H1 (cell line): ENCODE measurements at regions not wholly inside any gene's neighbourhood (a gene's known extent, or its start where the extent isn't known, plus 50 kb on each side); places are given as distances from the start of the nearest gene placed in this dataset.

Experiments used
- CTCF ChIA-PET: fragments of 300-600 bp; sonication (Branson Sonifier 250); formaldehyde crosslinking; loops from one replicate; lab custom pipeline; 2021; ENCODE audit not compliant: partially characterized antibody; lab: Charles Lee
- POLR2A ChIA-PET: fragments of 300-600 bp; sonication (Branson Sonifier 250); formaldehyde crosslinking; loops from one replicate; lab custom pipeline; 2021; ENCODE audit warnings: inconsistent platforms; ENCODE audit not compliant: partially characterized antibody; lab: Charles Lee
- DNase-seq, 2 experiments: peaks; one replicate each; pipeline versions ENCODE4 v3.0.0 to v3.0.0-alpha.2; 2010 to 2022; ENCODE audit warnings: low spot score in 2 of 2, low read depth in 1 of 2, mixed read lengths in 1 of 2
- FAIRE-seq: peaks from 2 replicates; lab custom pipeline; 2011; peaks lifted over from hg19 to GRCh38; lab: Jason Lieb, UNC
- H2AFZ ChIP-seq: 2 replicates; pipeline ENCODE4 v1.8.1; 2012; ENCODE audit warnings: low read length, inconsistent platforms
- H2AK5ac ChIP-seq: 2 replicates; pipeline ENCODE4 v1.6.1; 2013; ENCODE audit warnings: low read depth, low read length
- H2BK120ac ChIP-seq: replicated peaks from 2 replicates; pipeline ENCODE3; 2013; ENCODE audit warnings: low read depth, low read length, inconsistent platforms
- H2BK12ac ChIP-seq: 2 replicates; pipeline ENCODE4 v1.6.1; 2013; ENCODE audit warnings: low read depth, low read length
- H2BK15ac ChIP-seq: 2 replicates; pipeline ENCODE4 v1.6.1; 2013; ENCODE audit warnings: low read length
- H2BK20ac ChIP-seq: 2 replicates; pipeline ENCODE4 v1.6.1; 2013; ENCODE audit warnings: low read length
- H2BK5ac ChIP-seq: 2 replicates; pipeline ENCODE4 v1.6.1; 2013; ENCODE audit warnings: low read depth, low read length
- H3K14ac ChIP-seq: 2 replicates; pipeline ENCODE4 v1.6.1; 2013; ENCODE audit warnings: inconsistent platforms; ENCODE audit not compliant: insufficient read length
- H3K18ac ChIP-seq: 2 replicates; pipeline ENCODE4 v1.6.1; 2013; ENCODE audit warnings: low read length; ENCODE audit errors: extremely low read depth
- H3K23ac ChIP-seq: 2 replicates; pipeline ENCODE4 v1.6.1; 2013; ENCODE audit warnings: inconsistent platforms; ENCODE audit not compliant: insufficient read length
- H3K23me2 ChIP-seq: 2 replicates; pipeline ENCODE4 v1.6.1; 2013; ENCODE audit warnings: low read depth, low read length
- H3K27ac ChIP-seq: 2 replicates; pipeline ENCODE4 v1.6.1; 2011; ENCODE audit warnings: low read depth, low read length, inconsistent platforms
- H3K27me3 ChIP-seq, 4 experiments: replicated peaks in 1 of 4; 1 replicate in 1 of 4; 2 replicates in 3 of 4; pipeline versions ENCODE4 v1.6.1 to v1.8.1; 2011 to 2013; ENCODE audit warnings: low read length in 3 of 4, mild to moderate bottlenecking in 3 of 4, inconsistent platforms in 2 of 4, mixed read lengths in 2 of 4, moderate library complexity in 1 of 4; ENCODE audit not compliant: control insufficient read depth in 3 of 4, insufficient read depth in 3 of 4; ENCODE audit errors: extremely low read depth in 1 of 4
- H3K36me3 ChIP-seq, 4 experiments: 2 replicates each; pipeline versions ENCODE4 v1.6.1 to v1.8.1; 2011 to 2013; ENCODE audit warnings: mild to moderate bottlenecking in 4 of 4, low read length in 3 of 4, moderate library complexity in 2 of 4, control low read depth in 1 of 4, inconsistent platforms in 1 of 4; ENCODE audit not compliant: insufficient read depth in 4 of 4, control insufficient read depth in 2 of 4
- H3K4ac ChIP-seq: replicated peaks from 2 replicates; pipeline ENCODE3; 2013; ENCODE audit warnings: low read length, low read depth, mixed read lengths, inconsistent platforms; ENCODE audit not compliant: insufficient read length
- H3K4me1 ChIP-seq, 4 experiments: replicated peaks in 1 of 4; 1 replicate in 1 of 4; 2 replicates in 3 of 4; pipeline versions ENCODE4 v1.6.1 to v1.8.1; 2011 to 2013; ENCODE audit warnings: low read length in 3 of 4, inconsistent platforms in 2 of 4, mixed read lengths in 1 of 4; ENCODE audit not compliant: insufficient read depth in 4 of 4, control insufficient read depth in 3 of 4
- H3K4me2 ChIP-seq, 2 experiments: 2 replicates each; pipeline versions ENCODE4 v1.6.1 to v1.8.1; 2011 to 2013; ENCODE audit warnings: low read depth in 2 of 2, low read length in 2 of 2, control low read depth in 1 of 2, inconsistent platforms in 1 of 2, mild to moderate bottlenecking in 1 of 2; ENCODE audit not compliant: insufficient read depth in 1 of 2
- H3K4me3 ChIP-seq, 4 experiments: fragments of 200-600, 300-600 bp in 1 of 4; sonication (generic), shearing (Covaris generic), sonication (Bioruptor Twin) in 1 of 4; 2 replicates each; pipeline versions ENCODE4 v1.5.1 to v1.8.1; 2011 to 2016; ENCODE audit warnings: low read length in 4 of 4, low read depth in 3 of 4, control low read depth in 2 of 4, inconsistent platforms in 2 of 4, mild to moderate bottlenecking in 2 of 4, mixed read lengths in 1 of 4, moderate library complexity in 1 of 4; ENCODE audit not compliant: insufficient read depth in 2 of 4; ENCODE audit errors: extremely low read depth in 1 of 4
- H3K56ac ChIP-seq: replicated peaks from 2 replicates; pipeline ENCODE3; 2013; ENCODE audit warnings: low read depth, mild to moderate bottlenecking, mixed read lengths, low read length, inconsistent platforms; ENCODE audit not compliant: insufficient read length
- H3K79me1 ChIP-seq: 2 replicates; pipeline ENCODE4 v1.6.1; 2013; ENCODE audit warnings: low read depth, low read length, control low read depth
- H3K79me2 ChIP-seq, 2 experiments: 2 replicates each; pipeline versions ENCODE4 v1.6.1 to v1.8.1; 2012 to 2013; ENCODE audit warnings: low read length in 2 of 2, mild to moderate bottlenecking in 2 of 2, inconsistent platforms in 1 of 2; ENCODE audit not compliant: insufficient read depth in 2 of 2, control insufficient read depth in 1 of 2
- H3K9ac ChIP-seq, 4 experiments: replicated peaks in 1 of 4; 1 replicate in 1 of 4; 2 replicates in 3 of 4; pipeline versions ENCODE4 v1.6.1 to v1.8.1; 2011 to 2013; ENCODE audit warnings: low read depth in 3 of 4, low read length in 3 of 4, control low read depth in 2 of 4, mild to moderate bottlenecking in 2 of 4, moderate library complexity in 2 of 4, inconsistent platforms in 1 of 4; ENCODE audit errors: extremely low read depth in 1 of 4
- H3K9me3 ChIP-seq, 2 experiments: 2 replicates each; pipeline versions ENCODE4 v1.6.1 to v1.8.1; 2012 to 2013; ENCODE audit warnings: mild to moderate bottlenecking in 2 of 2, moderate library complexity in 2 of 2, control low read depth in 1 of 2, inconsistent platforms in 1 of 2, low read depth in 1 of 2, low read length in 1 of 2, mixed read lengths in 1 of 2; ENCODE audit not compliant: insufficient read depth in 2 of 2
- H4K20me1 ChIP-seq, 2 experiments: replicated peaks in 1 of 2; 2 replicates each; pipeline versions ENCODE3 to v1.8.1; 2011 to 2013; ENCODE audit warnings: inconsistent platforms in 2 of 2, low read length in 2 of 2, mild to moderate bottlenecking in 1 of 2; ENCODE audit not compliant: insufficient read depth in 2 of 2, control insufficient read depth in 1 of 2
- H4K5ac ChIP-seq: 2 replicates; pipeline ENCODE4 v1.6.1; 2013; ENCODE audit warnings: low read length, low read depth, mixed read lengths, inconsistent platforms; ENCODE audit not compliant: insufficient read length
- H4K8ac ChIP-seq: 2 replicates; pipeline ENCODE4 v1.8.0; 2013; ENCODE audit warnings: mild to moderate bottlenecking, moderate library complexity, low read length, inconsistent platforms; ENCODE audit not compliant: insufficient read depth; ENCODE audit errors: extremely low read depth
- H4K91ac ChIP-seq: replicated peaks from 2 replicates; pipeline ENCODE3; 2013; ENCODE audit warnings: low read length, mixed read lengths, inconsistent platforms; ENCODE audit not compliant: insufficient read length
- BACH1 ChIP-seq: IDR thresholded peaks from 2 replicates; pipeline ENCODE4 v1.6.1; 2012; ENCODE audit warnings: low read length, improper control_type of control experiment
- CREB1 ChIP-seq: IDR thresholded peaks from 2 replicates; pipeline ENCODE4 v1.6.1; 2012; ENCODE audit warnings: inconsistent platforms
- CTBP2 ChIP-seq: IDR thresholded peaks from 2 replicates; pipeline ENCODE4 v1.7.0; 2011; ENCODE audit warnings: borderline replicate concordance, mild to moderate bottlenecking, moderate library complexity, mixed read lengths, low read length; ENCODE audit not compliant: insufficient read depth, insufficient read length
- E2F6 ChIP-seq: IDR thresholded peaks from 2 replicates; pipeline ENCODE4 v1.6.1; 2012; ENCODE audit warnings: inconsistent platforms
- EZH2 ChIP-seq: fragments of 200-600 bp; sonication (generic); IDR thresholded peaks from 2 replicates; pipeline ENCODE4 v1.7.1; 2012; ENCODE audit warnings: low read depth, mild to moderate bottlenecking, moderate library complexity, low read length, inconsistent platforms; ENCODE audit not compliant: severe bottlenecking
- FOSL1 ChIP-seq: IDR thresholded peaks from 2 replicates; pipeline ENCODE4 v1.6.1; 2011; ENCODE audit warnings: mild to moderate bottlenecking, low read depth, low read length, moderate library complexity; ENCODE audit not compliant: insufficient read depth
- KDM1A ChIP-seq: fragments of 200-600, 300-600 bp; sonication (generic); IDR thresholded peaks from 2 replicates; pipeline ENCODE4 v1.7.1; 2016; ENCODE audit warnings: mild to moderate bottlenecking, low read length, borderline replicate concordance
- NANOG ChIP-seq: IDR thresholded peaks from 2 replicates; pipeline ENCODE4 v1.6.1; 2011; ENCODE audit warnings: low read length, low read depth, mild to moderate bottlenecking, inconsistent platforms; ENCODE audit not compliant: insufficient read depth, poor library complexity, severe bottlenecking
- POLR2AphosphoS5 ChIP-seq: IDR thresholded peaks from 2 replicates; pipeline ENCODE4 v1.6.1; 2011; ENCODE audit warnings: low read depth, low read length
- TAF1 ChIP-seq: IDR thresholded peaks from 2 replicates; pipeline ENCODE4 v1.6.1; 2011; ENCODE audit warnings: mild to moderate bottlenecking, low read depth, low read length
- TAF7 ChIP-seq: optimal IDR thresholded peaks from 2 replicates; pipeline ENCODE3; 2011; ENCODE audit warnings: low read depth, mild to moderate bottlenecking, inconsistent platforms, low read length, moderate library complexity, borderline replicate concordance
- TEAD4 ChIP-seq: IDR thresholded peaks from 2 replicates; pipeline ENCODE4 v1.6.1; 2012; ENCODE audit warnings: low read depth, low read length, inconsistent platforms, mixed read lengths
- YY1 ChIP-seq: IDR thresholded peaks from 2 replicates; pipeline ENCODE4 v1.6.1; 2011; ENCODE audit warnings: low read depth, mild to moderate bottlenecking, low read length
- WGBS, 2 experiments: shearing (Covaris generic) in 1 of 2; methylation state at CpG; one replicate each; pipeline versions ENCODE4 v1.1.6 to v1.1.7; 2013 to 2015; ENCODE audit warnings: low lambda C conversion rate in 2 of 2, mixed read lengths in 2 of 2, inconsistent platforms in 1 of 2, low coverage in 1 of 2, missing lambda C conversion rate in 1 of 2; ENCODE audit not compliant: insufficient replicate concordance in 2 of 2, insufficient coverage in 1 of 2, insufficient read length in 1 of 2; ENCODE audit errors: extremely low coverage in 1 of 2, missing lambda C conversion rate in 1 of 2; 5-methylcytosine and 5-hydroxymethylcytosine counted together
- TF ChIP-seq, protein P1 (sequence below): IDR thresholded peaks from 2 replicates; pipeline ENCODE4 v1.6.1; 2012; ENCODE audit warnings: inconsistent platforms

DNA sequence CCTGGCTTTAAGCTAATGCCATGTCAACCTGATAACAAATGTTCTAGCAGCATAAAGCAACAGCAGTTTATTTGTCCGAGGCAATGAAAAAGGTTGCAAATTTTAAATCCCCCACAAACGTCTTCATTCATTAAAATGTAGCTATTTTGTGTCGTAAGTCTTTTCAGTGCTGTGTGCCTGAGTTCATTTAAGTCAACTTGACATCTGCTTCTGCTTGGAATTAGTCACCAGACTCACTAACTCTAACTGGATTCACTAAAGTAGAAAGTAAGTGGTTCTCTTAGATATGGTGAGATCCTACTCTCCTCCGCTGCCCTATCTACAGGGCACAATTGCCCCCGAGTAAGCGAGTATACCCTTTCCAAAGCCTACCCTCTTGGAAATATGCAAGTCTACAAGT lies 118.4 kb upstream of the CHRM3 start:
- 91% methylated on average over 6 of the region's 6 CpGs; no CpG with 5 or more reads in 1 of the 2 experiments for WGBS, 2 experiments

More for the DNA sequence above, 118.4 kb upstream of the CHRM3 start:
- no peak overlapping the region for H2BK15ac ChIP-seq
- no peak overlapping the region for H4K8ac ChIP-seq
- H4K20me1 ChIP-seq = no peaks in the 10 kb centered on the region
- H3K18ac ChIP-seq = no peak overlapping the region
- H3K56ac ChIP-seq = no peak overlapping the region
- H3K79me2 ChIP-seq = no peaks in the 10 kb centered on the region
- no peaks in the 10 kb centered on the region for H3K23me2 ChIP-seq
- no peak overlapping the region for H2BK120ac ChIP-seq
- no peaks in the 10 kb centered on the region for H3K36me3 ChIP-seq
- FAIRE-seq (no peak), DNase-seq (no peak)
- no peaks in the 10 kb centered on the region for H3K9me3 ChIP-seq
- H3K4me1 ChIP-seq = no peaks in the 10 kb centered on the region
- H2BK5ac ChIP-seq = no peak overlapping the region
- ChIA-PET POLR2A (no interaction called here), CTCF (interaction anchor here (0.8 kb wide), 1 partner anchor 16 kb away, joined by 3 read pairs; no protein-coding TSS in a partner anchor)
- no peaks in the 10 kb centered on the region for H3K79me1 ChIP-seq
- no peak overlapping the region for H3K9ac ChIP-seq
- H3K4me3 ChIP-seq = no peak overlapping the region
- no peak overlapping the region for H4K91ac ChIP-seq
- H4K5ac ChIP-seq = no peak overlapping the region
- no peak overlapping the region for H2AK5ac ChIP-seq
- H3K4me2 ChIP-seq = no peak overlapping the region
- H2BK12ac ChIP-seq = no peak overlapping the region
- H3K4ac ChIP-seq = no peak overlapping the region
- no peak overlapping the region for H3K14ac ChIP-seq
- no peaks in the 10 kb centered on the region for H3K27me3 ChIP-seq
- H2AFZ ChIP-seq = no peak overlapping the region
- H3K27ac ChIP-seq = no peak overlapping the region
- TF ChIP-seq CTBP2 (no peak), CREB1 (no peak), NANOG (no peak), POLR2AphosphoS5 (no peak), YY1 (no peak), EZH2 (no peak), TAF1 (no peak), BACH1 (no peak), E2F6 (no peak), TEAD4 (no peak), TAF7 (no peak), FOSL1 (no peak), KDM1A (no peak)
- TF ChIP-seq, protein P1, sequence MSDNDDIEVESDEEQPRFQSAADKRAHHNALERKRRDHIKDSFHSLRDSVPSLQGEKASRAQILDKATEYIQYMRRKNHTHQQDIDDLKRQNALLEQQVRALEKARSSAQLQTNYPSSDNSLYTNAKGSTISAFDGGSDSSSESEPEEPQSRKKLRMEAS = no peak
- H2BK20ac ChIP-seq = no peak overlapping the region
- no peak overlapping the region for H3K23ac ChIP-seq
